GM18861 (cell line): ENCODE measurements at regions not wholly inside any gene's neighbourhood (a gene's known extent, or its start where the extent isn't known, plus 50 kb on each side); places are given as distances from the start of the nearest gene placed in this dataset.
"Not testable (repeated sequence)": the region's sequence is repeated elsewhere in the genome, so short reads cannot be mapped to it uniquely, and the experiment has no call there.

Experiments
- ATAC-seq: cut with Tn5 transposase; IDR thresholded peaks from one replicate; pipeline ENCODE4 v1.9.1; 2021; ENCODE audit not compliant: unreplicated experiment

DNA sequence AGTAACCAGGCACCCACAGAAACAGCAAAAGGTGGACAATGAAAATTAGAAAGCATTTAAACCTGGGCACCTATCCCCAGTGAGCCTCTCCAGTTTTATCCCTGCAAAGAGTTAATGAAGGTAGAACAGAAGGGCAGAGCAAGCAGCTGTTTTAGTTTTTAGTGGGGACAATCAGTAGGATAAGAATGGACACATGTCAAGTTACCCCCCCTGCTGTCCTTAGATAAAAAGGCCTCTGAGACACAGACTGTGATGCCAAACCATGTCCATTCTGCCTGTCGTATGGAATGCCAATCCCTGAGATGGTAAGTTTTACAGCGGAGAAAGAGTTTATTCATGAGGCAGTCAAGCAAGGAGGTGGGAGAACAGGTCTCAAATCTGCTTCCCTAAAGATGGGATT, 162.6 kb upstream of the AGR3 start:
- ATAC-seq = no peak

DNA sequence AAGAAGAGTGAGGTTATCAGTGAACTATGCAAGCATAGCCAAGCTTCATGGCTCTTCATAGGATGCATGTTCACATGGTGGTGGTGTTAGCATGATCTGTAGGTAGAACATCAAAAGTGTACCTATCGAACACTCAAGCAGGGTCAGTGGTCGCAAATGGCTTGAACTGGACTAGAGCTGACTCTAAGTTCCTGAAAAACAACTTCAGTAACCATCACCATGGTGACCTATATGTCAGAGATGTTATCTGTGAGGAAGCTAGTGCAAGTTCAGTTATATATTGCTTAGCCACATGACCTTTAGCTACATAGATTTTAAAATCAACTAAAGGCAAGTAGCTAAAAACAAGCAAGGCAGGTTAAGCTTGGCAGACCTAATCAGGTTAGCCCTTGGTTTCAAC, 163.1 kb upstream of the AGR3 start:
- ATAC-seq = no peak

DNA sequence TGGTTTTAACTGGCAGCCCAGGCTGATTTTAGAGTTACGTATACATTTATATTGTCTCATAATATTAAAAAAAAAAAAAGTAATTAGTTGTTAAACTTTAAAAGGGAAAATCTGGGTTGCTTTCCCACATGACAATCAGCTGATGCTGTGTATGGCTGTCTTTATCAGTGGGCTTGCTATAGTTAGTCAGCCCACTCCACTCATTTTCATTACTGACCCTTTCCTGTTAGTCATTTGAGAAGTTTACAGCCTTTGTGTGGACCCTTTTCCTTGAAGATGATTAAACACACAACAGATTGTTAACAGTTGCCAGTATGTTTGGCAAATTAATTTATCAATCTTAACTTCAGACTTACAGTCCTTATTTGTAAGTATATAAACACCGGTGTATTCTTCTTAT, 164.5 kb upstream of the AGR3 start:
- no peak for ATAC-seq

DNA sequence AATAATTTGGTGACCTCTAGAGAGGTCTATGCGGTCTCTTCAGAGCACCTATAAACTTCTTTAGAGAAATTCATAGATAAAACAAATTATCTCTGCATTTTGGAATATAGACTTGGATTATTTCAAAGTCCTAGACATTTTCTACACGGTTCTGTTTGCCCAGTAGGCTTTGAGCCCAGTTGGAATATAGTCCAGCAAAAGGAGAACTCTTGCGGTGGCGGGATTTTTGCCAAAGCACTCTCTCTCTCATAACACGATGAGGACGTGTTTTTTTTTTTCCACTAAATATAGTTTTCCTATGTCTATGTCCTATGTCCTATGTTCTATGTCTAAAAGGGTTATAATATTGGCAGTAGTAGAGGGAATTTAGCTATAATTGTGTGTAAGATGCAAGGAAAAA, 164.9 kb upstream of the AGR3 start:
- ATAC-seq = no peak

- ATAC-seq = not testable (repeated sequence)
Measured at GRCh38 chr7:17053164-17053563, 171.4 kb upstream of the AGR3 start.

GRCh38 chr7:17054206-17054605, 172.4 kb upstream of the AGR3 start:
- no peak for ATAC-seq

DNA sequence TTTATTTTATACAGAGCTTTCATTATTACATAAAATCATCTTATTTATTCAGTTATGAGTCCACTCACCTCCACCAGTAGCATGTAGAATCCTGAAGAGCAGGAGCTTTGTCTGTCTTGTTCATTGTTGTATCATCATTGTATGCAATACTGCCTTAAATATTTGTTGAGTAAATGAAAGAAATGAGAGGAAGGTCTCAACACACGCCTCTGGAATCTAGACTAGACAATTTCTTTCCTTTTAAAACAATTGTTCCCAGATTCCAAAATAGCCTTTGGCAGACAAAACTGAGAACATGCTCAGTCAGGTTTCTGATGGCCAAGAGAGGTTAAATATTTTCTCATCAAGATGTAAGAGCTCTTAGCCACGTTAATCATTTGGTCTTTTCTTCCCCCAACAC, 173.1 kb upstream of the AGR3 start:
- no peak for ATAC-seq

GRCh38 chr7:17055596-17055995, 173.8 kb upstream of the AGR3 start:
- no peak for ATAC-seq

DNA sequence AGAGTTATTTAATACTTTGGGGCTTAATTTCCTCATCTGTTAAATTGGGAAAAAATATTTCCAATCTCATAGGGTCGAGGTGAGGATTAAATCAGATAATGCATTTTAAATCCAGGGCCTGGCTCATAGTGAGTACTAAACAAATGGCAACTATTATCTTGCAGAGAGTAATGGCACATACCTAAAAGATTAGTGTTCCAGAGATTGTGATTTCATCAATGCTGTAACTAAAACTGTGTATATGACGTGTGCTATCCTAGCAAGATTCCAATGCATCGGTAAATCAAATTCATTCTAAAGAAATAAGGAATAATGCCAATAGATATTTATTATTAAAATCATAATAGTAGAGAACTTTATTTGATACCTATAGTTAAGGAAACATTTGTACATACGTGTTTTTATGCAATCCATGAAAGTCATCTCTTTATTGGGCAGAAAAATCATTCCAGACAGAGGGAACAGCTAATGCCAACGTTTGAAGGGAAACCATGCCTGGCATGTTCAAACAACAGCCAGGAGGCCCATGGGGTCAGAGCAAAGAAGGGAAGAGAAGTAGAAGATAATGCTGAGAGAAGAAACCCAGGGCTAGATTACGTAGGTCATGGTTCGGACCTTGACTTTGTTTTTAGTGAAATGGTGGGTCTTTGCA, 174.8 kb upstream of the AGR3 start:
- ATAC-seq = no peak

DNA sequence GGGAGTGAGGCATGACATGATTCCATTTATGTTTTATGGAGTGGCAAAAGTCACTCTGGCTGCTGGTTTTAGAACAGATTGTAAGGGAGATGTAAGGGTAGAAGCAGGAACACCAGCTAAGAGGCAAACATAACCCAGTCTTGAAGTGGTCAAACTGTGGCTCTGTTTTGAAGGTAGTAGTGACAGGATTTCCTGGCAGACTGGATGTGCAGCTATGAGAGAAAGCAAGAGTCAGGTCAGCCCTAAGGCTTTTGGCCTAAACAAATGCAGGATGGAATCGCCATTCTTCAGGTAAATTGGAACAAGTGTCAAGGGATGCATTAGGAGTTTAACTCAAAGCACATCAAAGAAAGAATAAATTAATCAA, 175.3 kb upstream of the AGR3 start:
- ATAC-seq = no peak

DNA sequence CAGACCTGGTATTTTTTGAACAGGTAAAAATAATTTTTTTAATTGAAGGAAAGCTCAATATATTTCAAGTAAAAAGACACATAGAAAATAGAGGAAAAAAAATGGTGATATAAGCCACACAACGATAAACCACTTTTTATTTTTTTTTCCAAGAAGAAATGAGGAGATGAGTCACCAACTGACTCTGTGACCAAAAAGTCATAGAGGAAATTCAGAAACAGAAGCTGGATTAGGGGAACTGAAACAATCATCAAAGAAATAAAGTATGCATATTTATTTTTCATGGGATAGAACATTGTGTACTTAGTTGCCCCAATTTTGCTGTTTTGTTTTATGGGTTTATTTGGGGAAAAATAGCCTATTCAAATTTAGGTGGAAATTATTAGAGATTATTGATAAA, 176.8 kb upstream of the AGR3 start:
- no peak for ATAC-seq

DNA sequence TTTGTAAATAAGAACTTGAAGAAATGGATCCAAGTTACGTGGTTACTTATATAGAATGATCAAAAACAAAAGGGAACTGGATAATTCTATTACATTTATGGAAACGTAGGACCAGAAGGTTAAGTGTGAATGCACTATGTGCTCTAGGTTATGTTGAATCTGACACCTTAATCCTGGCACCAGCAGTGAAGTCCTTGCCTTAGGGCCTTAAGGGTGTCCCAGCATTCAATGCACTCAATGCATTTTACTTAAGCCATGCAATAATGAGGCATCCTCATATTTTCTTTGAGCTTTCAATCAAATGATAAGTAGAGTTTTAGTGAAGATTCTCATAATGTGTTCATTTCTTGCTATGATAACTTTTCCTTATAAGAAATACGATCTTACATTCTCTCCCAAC, 178.3 kb upstream of the AGR3 start:
- ATAC-seq = no peak

DNA sequence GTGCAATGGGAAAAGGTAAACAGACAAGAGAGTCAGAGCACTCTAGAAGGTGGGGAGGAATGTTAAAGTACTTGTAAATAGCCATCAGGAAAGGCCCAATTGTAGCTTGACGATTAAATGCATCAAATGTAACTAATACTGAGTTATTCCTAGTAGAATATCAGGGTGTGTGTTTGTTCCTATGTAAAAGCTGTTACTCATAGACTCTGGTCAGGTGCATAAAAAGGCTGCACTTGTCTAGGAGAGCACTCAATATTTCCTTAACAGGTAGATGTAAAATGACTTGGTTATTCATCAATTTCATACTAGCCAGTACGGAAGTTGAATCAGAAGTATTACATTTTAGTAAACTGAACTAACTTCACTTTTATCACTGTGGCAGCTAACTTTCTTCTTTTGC, 179.7 kb upstream of the AGR3 start:
- no peak for ATAC-seq

GRCh38 chr7:17062151-17063044, 180.6 kb upstream of the AGR3 start:
- ATAC-seq = no peak

DNA sequence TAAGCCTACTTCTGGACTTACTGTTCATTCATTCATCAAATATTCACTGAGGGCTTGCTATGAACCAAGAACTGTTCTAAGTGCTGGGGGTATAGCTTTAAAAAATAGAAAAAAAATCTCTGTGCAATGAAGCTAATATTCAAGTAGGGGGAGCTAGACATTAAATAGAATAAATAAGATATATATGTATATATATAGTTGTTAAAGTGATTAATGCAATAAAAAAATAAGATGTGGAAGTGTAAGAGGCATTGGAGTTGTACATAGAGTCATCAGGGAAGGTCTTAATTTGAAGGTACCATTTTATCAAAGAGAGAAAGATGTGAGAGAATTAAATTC, 181.2 kb upstream of the AGR3 start:
- no peak for ATAC-seq

- no peak for ATAC-seq
Measured at GRCh38 chr7:17067691-17068090, 185.9 kb upstream of the AGR3 start.

GRCh38 chr7:17069146-17069545, 187.4 kb upstream of the AGR3 start:
- ATAC-seq = peak; percentile 46

GRCh38 chr7:17070231-17070708, 188.5 kb upstream of the AGR3 start:
- no peak for ATAC-seq

DNA sequence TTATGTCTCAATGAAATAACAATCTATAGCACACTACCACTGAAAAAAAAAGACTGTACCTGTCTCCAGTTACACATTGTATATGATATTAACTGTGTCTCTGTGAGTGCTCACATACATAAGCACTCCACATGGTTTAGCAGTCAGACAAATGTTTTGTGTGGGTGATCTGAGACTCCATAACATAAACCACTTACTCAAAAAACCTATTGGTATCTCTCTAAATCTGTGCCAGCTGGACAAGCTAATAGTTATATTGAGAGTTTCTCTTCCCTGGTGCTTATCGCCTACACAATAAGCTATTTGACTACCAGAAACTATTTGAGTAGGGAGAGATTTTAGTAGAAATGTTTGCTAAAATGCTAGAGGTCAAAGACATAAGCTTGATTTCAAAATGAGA, 190.1 kb upstream of the AGR3 start:
- no peak for ATAC-seq

- ATAC-seq = no peak
Measured at GRCh38 chr7:17075601-17076255, 193.9 kb upstream of the AGR3 start.

GRCh38 chr7:17078298-17078697, 196.5 kb upstream of the AGR3 start:
- ATAC-seq = no peak
